ENCODE measurements at regions not wholly inside any gene's neighbourhood (a gene's known extent, or its start where the extent isn't known, plus 50 kb on each side); places are given as distances from the start of the nearest gene placed in this dataset.

DNA sequence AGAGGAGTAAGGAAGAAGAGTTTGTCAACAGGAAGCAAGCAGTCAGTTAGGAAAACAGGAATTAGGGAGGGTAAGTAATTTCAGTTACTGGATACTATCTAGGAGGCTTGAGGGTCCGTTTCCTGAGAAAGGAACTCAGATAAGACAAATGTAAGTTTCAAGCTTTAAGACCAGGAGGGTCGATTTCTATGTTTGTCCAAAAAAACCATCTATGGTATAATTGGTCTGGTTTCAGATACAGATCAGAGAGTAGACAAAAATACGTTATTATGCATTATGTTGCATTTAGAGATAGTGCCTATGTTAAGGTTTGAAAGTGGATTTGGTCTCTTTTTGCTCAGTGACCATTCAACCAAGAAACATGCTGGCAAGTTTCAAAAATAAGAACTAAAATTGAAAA lies 789.6 kb upstream of the PCDH20 start:
- TF ChIP-seq, protein P1, sequence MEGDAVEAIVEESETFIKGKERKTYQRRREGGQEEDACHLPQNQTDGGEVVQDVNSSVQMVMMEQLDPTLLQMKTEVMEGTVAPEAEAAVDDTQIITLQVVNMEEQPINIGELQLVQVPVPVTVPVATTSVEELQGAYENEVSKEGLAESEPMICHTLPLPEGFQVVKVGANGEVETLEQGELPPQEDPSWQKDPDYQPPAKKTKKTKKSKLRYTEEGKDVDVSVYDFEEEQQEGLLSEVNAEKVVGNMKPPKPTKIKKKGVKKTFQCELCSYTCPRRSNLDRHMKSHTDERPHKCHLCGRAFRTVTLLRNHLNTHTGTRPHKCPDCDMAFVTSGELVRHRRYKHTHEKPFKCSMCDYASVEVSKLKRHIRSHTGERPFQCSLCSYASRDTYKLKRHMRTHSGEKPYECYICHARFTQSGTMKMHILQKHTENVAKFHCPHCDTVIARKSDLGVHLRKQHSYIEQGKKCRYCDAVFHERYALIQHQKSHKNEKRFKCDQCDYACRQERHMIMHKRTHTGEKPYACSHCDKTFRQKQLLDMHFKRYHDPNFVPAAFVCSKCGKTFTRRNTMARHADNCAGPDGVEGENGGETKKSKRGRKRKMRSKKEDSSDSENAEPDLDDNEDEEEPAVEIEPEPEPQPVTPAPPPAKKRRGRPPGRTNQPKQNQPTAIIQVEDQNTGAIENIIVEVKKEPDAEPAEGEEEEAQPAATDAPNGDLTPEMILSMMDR (IDR thresholded peaks at IDR 0.05; ENCODE audit: borderline replicate concordance, insufficient read depth, low read depth, low read length) = no peak
- H3K4me3 ChIP-seq (ENCODE audit: low read depth, low read length) = no peak overlapping the region

DNA sequence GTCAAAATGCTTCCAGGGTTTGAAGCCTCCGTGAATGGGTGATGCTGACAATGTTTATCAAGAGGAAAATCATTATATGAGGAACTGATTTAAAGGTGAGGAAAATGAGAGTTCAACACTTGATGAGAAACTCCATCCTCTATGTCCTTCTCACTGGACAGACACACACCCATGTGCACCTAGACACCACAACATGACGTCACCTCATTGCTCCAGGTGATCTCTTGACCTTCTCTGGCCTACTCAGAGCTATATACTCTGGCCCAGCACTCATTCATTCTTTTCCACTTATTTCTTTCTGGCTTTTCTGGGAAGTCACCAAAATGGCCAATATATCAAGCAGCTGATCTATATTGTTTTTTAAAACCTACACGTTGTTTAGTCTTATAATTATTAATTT lies 778.7 kb upstream of the PCDH20 start:
- TF ChIP-seq, protein P1 (IDR thresholded peaks at IDR 0.05; ENCODE audit: borderline replicate concordance, insufficient read depth, low read depth, low read length) = no peak
- H3K4me3 ChIP-seq (ENCODE audit: low read depth, low read length) = no peak overlapping the region

DNA sequence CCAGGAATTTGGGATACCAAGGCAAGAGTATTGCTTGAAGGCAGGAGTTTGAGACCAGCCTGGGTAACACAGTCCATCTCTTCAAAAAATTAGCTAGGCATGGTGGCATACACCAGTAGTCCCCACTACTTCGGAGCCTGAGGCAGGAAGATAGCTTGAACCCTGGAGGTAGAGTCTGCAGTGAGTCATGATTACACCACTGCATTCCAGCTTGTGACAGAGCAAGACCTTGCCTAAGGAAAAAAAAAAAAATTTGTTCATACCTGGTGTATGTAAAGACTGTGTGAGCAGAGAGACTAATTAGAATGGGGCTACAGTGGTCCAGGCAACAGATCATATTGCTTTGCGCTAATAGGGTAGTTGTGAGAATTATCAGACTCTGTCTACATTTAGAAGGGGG lies 778.3 kb upstream of the PCDH20 start:
- no peak overlapping the region for H3K4me3 ChIP-seq (ENCODE audit: low read depth, low read length)
- TF ChIP-seq, protein P1 (IDR thresholded peaks at IDR 0.05; ENCODE audit: borderline replicate concordance, insufficient read depth, low read depth, low read length) = no peak

DNA sequence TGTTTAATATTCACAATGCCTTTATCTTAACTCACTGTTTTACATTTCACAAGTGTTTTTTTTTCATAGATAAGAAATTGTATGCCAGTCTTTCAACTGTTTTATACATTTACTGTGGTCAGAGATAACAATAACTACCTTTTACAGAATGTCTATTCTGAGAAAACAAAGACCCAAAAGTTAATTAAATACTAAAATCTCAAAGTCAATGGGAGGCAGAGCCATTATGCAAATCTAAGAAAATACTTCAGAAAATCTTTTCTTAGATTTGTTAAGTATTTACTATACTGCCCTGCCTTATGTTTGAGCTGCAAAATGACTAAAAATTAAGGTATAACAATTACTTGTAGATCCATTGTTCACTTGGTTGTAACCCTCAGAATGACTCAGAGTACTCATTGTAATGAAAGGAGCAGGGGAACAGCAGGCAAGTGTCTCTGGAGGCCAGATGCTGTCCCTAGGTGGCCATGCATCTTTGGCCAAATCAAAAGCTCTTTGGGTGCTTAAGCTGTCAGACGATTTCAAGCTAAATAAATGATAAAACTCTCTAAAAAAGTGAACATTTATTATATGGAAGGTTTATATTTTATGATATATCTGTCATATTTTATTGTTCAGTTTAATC lies 770.1 kb upstream of the PCDH20 start:
- no peak overlapping the region for H3K4me3 ChIP-seq (ENCODE audit: low read depth, low read length)
- TF ChIP-seq, protein P1 (IDR thresholded peaks at IDR 0.05; ENCODE audit: borderline replicate concordance, insufficient read depth, low read depth, low read length) = no peak

DNA sequence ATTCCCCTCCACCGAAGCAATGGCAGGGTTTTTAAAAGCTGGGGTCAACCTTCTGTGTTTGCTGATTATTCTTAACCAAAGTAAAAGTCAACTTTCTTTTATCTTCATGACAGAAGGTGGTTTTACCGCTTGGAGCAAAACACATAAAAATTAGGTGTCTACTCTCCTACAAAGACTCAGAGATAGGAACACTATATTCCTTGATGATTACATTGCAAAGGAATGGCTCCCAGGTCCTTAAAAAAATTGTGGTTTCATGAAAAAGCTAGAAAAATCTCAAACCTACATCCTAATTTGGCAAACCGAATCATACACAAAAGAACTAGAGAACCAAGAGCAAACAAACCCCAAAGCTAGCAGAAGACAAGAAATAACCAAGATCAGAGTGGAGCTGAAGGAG lies 760.4 kb upstream of the PCDH20 start:
- TF ChIP-seq, protein P1 (IDR thresholded peaks at IDR 0.05; ENCODE audit: borderline replicate concordance, insufficient read depth, low read depth, low read length) = no peak
- no peak overlapping the region for H3K4me3 ChIP-seq (ENCODE audit: low read depth, low read length)

DNA sequence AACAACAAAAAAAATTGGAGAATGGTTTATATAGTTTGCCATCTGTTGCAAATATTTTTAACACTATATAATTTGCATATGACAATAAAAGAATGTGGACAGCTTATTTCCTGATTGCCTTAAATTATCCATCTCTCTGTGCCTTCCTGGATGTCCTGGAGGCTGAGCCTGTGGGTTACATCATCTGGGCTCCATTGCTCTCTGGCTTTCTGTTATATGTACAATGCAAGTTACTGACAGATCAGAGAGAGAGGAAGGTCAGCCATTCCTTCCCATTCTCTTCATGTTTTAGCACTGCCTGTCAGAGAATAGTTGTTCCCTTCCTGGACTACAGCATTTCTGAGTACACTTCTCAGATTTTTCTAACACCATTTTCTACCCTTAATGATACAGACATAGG lies 758.3 kb upstream of the PCDH20 start:
- TF ChIP-seq, protein P1 (IDR thresholded peaks at IDR 0.05; ENCODE audit: borderline replicate concordance, insufficient read depth, low read depth, low read length) = no peak
- no peak overlapping the region for H3K4me3 ChIP-seq (ENCODE audit: low read depth, low read length)

DNA sequence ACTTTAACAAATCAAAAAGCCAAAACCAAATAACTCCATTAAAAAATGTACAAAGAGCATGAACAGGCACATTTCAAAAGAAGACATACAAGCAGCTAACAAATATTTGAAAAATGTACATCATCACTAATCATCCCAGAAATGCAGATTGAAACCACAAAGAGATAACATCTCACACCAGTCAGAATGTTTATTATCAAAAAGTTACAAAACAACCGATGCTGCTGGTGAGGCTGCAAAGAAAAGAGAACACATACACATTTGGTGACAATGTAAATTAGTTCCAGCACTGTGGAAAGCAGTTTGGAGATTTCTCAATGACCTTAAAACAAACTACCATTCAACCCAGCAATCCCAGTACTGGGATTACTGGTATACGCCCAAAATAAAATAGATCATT lies 756.0 kb upstream of the PCDH20 start:
- TF ChIP-seq, protein P1 (IDR thresholded peaks at IDR 0.05; ENCODE audit: borderline replicate concordance, insufficient read depth, low read depth, low read length) = no peak
- no peak overlapping the region for H3K4me3 ChIP-seq (ENCODE audit: low read depth, low read length)
